NCI-H1436 treated with DMSO at 0.1 percent for 48 hours (cell line): ENCODE measurements at regions not wholly inside any gene's neighbourhood (a gene's known extent, or its start where the extent isn't known, plus 50 kb on each side); places are given as distances from the start of the nearest gene placed in this dataset.

Experiments used
- DNase-seq: peaks from one replicate; lab custom pipeline; 2025; lab: John Stamatoyannopoulos, UW

DNA sequence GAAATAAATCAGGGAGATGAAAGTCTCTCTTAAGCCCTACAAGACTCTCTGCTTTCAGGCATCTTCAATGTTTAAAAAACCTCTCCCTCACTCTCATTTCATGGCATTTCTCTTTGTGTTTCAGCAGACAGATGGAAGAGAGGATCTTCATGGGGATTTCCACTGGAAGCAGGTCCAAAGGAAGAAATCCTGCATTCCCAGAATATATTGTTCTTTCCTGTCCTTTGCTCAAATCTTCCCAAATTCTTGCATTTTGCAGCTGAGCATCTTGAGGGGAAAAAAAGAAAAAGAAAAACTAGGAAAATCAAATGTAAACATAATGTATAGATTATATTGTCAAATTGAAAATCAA lies 382.2 kb downstream of the ENC1 start:
- DNase-seq: no peak

DNA sequence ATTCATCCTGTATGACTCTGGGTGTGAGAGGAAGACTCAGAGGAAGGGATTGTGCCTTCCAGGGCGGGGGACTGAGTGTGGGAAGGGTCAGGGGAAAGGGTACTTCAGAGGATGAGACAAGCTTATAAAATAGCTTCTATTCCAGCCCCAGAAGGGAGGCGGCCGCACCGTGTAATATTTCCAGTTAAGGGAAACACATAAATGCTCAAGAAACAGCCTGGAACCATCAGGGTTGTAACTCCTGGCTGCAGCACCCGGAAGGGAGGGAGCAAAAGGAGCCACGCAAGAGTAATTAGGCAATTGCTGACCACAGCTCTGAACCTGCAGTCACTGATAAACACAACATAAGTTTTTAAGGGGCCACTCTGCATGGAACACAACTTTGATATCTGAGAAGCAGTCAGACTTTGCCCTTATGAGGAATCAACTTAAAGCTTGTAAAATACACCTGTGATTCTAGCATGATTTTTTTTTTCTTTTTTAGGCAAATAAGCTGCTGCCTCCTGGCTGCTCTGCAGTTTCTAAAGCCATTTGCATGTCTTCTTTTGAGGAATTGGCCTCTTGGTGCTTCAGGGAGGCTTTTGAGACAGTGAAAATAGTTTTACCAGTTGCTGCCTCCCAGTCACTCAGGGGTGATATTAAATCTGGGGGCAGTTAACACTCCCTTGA lies 382.7 kb downstream of the ENC1 start:
- no peak for DNase-seq

DNA sequence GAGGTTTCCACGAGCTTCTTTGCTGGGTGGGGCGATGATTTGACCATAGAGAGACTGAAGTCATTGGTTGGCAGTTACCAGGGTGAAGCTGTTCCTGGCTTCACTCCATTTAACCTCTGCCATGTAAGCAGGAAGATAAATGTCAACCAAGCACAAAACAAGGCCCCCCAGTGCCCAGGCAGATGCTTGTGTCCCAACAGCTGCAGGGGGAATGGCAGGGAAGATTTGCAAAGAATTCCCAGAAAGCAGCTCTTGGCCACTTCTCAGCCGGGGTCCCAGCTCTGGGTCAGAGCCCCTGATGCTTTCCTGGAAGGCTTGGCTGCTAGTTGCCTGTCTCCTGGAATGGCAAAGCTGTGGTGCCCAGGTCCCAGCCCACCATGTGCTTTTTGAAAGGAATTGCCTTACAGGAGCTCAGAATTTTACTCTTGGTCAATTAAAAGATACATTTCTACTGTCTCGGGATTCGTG lies 383.4 kb downstream of the ENC1 start:
- no peak for DNase-seq

DNA sequence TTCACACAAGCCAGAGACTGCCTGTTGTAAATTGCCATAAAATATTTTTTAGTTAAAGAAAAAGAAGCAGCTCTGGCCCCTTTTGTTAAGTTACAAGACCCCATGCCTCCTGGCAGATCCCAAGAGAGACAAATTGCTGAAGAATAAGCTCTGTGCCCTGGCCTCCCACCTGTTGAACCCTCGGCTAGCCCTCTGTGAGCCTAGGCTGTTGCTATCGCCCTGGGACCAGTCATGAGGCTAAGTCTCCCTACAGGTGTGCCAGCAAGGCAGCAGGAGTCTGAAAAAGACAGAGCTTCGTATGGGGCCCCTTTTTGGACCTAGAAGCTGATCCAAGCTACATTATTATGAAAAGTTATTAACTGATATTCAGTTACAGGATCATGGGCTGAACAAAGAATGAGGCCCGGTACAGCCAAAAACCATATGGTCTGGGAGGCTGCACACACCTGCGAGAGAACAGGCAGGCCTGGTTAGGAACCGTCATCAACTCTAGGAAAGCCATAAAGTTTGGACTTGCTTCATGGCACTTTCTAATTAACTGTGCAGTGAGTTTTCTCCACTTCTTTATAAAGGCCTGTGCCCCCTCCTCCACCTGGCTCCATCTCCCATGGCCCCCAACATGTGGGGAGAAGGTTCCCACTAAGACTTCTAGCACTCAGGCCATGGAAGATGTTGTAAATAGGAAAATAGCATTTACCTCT lies 384.7 kb downstream of the ENC1 start:
- DNase-seq: no peak

DNA sequence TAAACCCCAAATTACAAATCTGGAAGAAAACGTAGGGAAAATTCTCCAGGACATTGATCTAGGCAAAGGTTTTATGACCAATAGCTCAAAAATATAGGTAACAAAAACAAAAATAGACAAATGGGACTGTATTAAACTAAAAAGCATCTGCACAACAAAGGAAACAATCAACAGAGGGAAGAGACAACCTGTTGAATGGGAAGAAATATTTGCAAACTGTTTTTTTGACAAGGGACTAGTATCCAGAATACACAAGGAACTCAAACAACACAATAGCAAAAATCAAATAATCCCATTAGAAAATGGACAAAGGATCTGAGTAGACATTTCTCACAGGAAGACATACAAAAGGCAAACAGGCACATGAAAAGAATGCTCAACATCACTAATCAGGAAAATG lies 386.3 kb downstream of the ENC1 start:
- DNase-seq: no peak

DNA sequence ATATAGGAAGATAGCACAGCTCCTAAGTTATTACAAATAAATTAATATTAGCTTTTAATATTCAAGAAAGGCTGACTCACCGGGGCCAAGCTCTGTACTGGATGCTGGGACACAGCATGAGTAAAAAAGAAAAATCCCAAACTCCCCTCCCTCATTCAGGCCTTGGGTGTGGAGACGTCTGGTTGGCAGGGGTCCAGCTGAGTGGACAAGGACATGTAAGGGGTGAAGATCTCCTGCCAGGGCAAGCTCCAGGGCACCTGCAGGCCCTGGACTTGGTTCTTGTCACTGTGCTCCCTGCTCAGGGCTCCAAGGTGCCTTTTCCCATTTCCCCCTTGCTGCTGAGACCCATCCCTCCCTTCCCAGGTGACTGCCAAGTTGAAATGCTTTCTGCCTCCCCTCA lies 388.5 kb downstream of the ENC1 start:
- no peak for DNase-seq

DNA sequence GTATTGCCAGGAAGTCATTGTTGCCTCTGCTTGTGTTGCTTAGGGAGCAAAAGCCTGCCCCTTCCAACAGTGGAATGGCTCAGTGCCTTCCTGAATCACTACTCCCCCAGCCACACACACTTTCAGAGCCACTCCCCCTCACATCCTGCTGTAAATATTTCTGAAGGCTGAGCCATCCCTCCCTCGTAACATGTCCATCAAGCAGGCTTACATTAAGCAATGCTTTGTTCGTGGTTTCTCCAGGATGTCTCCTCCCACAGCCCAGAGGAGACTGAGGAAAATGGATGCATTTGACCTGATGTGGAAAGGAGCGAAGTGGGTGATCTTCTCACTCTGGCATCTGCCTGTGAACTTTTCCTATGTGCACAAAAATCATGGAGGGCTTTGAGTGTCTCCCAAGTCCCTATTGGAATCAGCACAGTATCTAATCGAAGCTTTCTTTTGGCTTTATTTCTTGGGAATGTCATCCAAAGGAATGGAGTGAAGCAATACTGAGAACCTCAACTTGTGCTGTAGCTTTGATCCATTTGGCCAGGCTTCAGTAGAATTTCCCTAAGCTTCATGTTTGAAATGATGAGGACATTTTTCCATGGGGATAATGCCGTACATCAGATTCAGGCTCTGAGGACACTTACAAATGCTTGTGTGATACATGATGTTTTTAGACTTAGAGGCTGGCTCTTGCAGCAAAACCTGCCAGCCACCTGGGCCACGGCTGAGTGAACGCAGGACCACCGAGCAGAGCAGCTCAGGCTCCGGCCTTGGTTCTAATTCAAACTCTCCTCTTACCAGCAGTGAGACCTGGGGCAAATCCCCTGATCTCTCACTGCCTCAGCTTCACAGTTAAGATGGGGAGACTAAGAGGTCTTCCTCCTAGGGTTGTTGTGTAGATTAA lies 389.1 kb downstream of the ENC1 start:
- DNase-seq: peak; percentile 3

DNA sequence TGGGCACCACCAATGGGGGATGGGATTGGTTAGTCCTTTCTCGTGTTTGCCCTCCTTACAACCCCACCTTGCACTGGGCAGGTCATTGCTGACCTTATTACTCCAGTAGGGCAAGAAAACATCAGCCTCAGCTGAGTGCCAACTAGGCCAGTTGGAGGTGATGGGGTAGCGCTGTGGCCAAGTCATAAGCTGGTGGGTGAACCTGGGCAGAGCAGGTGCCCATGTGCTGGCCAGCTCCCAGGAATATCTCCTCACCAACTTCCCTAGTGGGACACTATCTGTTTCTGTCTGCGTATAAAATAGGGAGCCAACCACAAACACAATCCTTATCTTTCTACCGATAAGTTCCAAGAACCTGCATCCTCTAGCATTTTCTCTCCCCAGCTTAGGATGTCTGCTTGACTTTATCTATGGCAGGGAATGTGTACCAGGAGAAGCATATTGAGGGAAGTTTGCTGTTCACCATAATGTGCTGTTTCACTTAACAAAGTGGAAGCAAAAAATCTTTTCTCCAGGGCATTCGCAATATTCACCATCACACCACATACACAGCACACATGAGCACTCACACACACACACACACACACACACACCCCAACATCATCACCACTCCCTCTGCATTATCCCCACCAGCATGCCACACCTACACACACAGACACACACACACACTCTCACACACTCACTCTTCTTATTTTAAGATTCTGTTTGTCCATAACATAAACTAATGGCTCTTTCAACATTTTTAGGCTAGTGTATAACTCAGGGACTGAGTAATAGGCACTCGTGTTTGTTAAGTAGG lies 390.0 kb downstream of the ENC1 start:
- DNase-seq: no peak

DNA sequence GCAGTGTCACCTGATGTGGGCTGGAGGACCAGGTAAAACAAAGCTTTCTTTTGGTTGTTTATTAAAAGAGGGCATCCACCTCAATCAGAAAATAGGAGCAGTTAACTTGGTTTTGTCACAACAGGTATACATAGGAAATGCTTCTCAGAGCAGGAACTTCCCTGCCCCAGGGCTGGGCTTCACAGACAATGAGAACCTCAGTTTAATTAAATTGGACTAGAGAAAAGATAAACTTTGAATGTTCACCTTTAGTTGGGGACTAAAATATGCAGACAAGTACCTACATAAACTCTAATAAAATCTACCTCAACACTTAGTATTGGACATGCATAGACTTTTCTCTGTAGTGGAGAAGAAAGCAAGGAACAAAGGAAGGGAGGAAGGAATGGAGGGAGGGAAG lies 392.0 kb downstream of the ENC1 start:
- DNase-seq: no peak

DNA sequence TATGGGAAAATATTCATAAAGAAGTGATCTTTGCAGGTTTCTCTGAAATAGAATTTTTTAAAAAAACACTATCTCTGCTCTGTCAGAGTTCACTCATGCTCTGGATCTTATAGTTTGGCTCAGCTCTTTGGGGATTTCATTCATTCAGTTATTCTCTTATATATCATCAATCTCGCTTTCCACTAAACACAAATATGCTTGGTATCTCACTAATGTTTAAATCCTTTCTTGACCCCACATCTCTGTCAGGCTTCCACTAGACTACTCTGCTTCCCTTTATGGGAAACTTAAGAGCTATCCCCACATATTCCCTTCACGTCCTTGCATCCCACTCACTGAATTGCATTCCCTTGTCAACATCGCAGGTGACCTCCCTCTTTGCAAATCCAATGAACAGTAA lies 396.1 kb downstream of the ENC1 start:
- DNase-seq: no peak

DNA sequence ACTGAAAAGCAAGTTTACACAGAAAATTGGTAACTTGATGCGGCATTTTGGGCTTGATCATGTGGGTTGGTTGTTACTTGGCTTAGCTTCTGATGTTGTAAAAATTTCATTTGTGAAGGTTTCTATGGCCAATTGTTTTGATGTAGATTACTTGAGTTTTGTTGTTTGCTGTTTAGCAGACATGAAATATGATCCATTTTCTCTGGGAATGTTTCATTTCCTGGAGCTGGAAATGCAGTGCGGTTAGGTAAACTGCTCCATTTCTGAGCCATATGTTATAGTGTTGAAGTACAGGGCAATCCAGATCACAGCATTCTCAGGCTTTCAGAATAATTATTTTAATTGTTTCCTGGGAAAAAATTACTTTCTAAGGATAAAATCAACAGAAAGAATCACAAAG lies 396.9 kb downstream of the ENC1 start:
- no peak for DNase-seq

DNA sequence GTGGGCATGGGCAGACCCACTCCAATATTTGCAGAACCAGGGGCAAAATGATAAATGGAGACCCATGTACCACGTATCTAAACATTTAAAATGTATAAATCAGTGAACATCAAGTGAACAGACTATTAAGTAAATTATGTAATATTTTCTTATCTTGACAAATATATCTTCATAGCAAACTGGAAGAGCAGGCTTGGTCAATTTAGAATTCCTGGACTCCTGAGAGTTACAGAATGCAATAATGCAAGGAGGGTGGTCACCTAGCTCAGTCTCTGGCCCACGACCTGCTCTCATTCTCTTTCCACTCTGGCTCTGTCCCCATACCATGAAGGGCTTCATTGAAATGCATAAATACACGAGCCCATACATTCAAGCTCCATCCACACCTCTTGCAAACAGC lies 398.0 kb downstream of the ENC1 start:
- no peak for DNase-seq

DNA sequence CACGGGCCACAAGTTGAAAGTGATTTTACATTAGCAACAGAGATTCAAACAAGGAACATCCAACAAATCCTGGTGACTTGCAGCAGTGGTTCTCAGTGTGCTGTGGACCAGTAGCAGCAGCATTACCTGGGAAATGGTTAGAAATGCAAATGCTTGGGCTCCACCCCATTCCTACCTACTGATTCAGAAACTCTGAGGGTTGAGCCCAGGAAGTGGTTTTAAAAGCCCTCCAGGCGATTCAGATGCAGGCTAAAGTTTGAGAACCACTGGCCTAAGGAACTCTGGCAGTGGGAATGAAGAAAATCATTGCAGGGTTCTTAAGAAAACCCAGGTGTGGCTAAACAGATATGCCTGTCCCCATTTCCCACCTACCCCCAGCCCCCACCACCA lies 398.8 kb downstream of the ENC1 start:
- no peak for DNase-seq

DNA sequence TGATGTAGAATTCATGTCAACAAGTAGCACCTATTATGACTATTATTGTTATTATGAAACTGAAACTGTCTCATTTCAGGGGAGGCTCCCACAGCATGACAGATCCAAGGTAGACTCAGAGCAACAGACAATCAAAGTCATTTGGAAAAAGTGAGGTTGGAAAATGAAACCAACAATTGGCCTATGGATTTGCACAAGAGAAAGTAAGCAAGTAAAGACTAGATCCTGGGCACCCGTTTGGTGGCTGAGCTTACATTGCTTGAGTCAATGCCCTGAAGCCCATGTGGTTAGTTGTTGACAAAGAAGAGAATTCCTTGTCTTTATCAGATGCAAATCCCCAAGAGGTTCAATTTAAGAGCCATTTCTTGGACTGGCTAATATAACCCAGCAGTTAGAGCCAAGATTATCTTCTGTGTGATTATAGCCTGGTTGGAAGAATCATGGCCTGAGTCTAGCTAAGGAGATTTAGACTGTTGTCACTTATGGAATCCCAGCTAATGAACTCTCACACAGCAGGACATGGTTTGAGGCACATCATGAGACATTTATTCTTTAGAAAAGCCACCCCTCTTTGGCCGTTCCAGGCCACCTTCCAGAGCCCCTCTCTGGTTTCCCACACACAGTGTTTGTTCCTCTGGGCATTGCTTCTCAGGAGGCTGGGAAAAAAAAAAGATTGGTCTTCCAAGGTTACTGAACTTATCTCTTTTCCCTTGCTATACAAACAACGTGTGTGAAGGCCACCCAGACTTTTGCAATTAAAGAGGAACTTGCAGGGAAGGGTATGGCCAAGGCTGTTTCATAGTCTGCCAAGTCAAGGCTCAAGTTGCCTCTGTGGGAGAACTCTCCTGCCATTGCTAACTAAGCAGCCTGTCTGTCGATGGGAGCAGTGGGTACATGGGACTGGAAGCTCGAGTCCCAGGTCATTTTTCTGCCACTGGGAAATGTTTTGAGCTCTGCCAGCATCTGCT lies 399.5 kb downstream of the ENC1 start:
- no peak for DNase-seq

DNA sequence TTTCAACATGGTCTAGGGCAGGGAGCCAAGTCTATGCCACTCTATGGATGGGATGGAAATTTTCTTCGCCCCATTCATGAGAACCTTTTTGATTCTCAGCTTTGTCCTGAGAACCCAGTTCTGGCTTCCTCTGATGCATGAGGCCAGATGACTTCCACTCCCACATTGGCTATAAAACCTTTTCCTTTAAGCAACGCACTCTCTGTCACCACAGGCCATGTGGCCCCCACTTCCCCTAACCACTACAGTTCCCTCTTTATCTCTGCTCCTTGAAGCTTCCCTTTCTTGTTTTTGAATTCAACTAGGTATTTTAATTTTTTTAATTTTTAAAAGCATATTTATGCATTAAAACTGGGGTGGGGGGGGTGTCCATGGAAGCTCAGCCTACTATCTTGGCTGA lies 401.3 kb downstream of the ENC1 start:
- no peak for DNase-seq

DNA sequence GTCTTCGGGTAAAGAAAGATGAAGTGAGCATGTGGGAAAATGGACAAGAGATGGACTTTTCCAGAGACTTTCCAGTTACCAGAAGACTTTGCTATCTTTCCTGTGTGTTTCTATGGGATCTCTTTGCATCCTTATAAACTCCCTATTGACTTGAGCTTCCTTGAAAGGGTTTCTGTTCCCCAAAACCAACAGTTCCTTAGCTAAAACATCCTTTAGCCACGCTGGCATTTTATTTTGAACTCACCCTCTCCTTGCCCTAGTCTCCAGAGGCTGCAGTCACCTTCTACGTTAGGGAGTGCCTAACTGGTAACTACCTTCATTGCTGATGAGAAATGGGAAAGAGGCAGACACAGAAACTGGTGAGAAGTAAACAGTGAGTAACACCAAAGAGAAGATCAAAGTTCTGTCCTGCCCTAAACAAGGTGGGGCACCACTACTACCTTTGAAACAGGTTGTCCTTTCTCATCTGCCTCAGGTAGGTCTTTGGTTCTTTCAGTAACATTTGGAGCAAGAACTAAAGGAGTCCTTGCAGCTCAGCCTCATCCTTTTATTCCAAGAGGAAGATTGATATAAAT lies 402.9 kb downstream of the ENC1 start:
- no peak for DNase-seq

DNA sequence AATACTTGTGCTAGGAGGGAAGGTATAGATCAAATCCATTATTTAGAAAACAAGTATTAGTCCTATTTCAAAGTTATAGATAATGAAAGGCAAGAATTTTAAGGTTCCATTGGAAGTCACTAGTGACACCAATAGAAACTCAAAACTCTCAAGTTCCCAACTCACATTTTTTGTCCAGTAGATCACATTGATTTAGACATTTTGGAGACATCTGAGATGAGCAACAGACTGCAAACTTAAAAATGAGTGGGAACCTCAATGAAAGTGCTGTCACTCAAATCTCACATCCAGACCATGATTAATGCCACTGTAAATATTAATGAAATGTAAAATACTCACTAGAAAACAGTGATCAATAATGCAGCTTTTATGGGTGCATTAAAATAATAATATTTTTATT lies 405.0 kb downstream of the ENC1 start:
- DNase-seq: no peak

DNA sequence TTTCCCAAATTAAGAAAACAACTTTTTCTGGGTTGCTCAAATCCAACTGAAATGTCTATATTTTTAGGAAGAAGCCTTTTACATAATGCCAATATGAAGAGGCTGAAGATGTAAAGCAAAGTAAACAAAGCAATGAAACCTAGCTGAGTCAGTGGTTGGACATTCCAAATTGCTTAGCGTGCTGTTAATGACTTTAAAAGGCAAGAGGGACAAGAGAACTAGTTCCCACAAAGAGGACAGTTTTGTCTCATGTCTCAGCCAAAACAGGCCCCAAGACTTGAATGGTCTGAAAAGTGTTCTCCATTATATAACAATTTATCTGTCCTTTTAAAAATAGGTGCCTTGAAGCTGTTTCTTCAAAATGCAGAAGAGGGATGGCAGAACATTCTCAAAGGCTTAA lies 407.0 kb downstream of the ENC1 start:
- no peak for DNase-seq

DNA sequence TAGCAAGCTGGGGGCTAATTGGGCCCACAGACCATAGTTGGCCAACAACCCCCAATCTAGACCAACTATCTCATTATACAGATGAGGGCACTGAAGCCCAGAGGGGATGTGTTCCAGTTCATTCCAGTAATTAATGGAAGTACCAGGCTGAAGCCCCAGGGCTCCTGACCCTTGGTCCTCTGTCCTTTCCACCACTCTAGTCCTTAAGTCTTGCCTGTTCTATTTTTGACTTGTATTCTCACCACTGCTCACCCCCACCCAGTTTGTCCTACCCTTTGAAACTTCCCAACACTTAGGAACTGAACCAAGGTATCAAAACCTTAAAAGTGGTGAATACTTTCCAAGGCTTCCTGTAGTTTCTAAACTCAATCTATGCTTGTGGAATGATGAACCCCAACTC lies 407.4 kb downstream of the ENC1 start:
- DNase-seq: no peak

DNA sequence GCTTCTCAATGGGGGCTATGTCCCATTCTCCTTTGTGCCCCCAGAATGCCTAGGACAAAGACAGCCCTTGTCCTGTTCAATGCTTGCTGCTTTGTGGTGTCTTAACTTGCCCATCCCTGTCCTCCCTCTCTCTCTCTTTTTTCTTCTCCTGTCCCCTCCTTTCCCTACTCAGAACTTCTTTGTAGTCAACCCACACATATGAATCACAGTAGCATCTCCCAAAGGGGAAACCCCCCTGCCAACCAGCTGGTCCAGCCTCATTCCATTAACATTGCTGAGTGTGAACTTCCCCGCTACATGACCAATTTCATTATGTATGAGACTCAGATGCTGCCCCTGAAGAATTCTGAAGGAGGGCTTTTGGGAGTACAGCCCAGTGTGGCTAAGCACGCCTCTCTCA lies 408.3 kb downstream of the ENC1 start:
- no peak for DNase-seq

DNA sequence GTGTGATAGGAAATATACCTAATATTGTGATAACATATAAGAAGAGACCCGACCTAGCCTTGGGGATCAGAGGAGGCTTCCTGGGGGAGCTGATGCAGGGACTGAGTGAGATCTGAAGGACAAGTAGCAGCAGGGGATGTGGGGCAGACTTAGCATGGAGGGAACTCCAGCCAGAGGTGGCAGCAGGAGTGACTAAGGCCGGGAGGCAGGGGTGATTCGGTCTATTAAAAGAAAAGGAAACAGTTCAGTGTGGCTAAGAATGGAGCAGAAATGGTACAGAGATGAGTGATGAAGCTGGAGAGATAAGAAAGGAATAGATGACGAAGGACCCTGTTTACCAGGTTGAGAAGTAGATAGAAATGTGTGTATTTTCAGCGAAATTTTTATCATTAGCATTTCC lies 408.8 kb downstream of the ENC1 start:
- DNase-seq: no peak
